ENCODE measurements at regions not wholly inside any gene's neighbourhood (a gene's known extent, or its start where the extent isn't known, plus 50 kb on each side); places are given as distances from the start of the nearest gene placed in this dataset.

DNA sequence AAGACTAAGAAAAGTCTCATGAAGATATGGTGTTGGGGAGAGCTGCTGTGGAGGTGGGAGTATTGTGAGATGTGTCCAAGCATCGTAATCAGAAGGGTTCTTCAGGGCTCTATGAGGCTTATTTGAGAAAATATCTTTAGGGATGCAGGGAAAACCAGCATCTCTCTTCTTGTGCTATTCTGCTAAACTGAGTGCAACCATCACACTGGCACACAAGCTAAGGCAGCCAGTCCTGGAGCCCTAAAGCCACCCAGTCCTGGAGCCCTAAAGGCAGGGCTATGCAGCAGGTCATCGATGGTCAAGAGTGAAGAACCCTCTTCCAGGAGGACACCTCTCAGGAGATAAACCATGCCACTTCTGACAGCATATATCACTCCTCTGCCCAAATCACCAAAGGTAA lies 445.2 kb upstream of the MIR17HG start:
- TF ChIP-seq NFE2L2 (IDR thresholded peaks at IDR 0.05; ENCODE audit: low read depth, low read length): no peak
- TF ChIP-seq MAZ (IDR thresholded peaks at IDR 0.05; ENCODE audit: borderline replicate concordance, low read depth, low read length): no peak
- TF ChIP-seq, protein P1, sequence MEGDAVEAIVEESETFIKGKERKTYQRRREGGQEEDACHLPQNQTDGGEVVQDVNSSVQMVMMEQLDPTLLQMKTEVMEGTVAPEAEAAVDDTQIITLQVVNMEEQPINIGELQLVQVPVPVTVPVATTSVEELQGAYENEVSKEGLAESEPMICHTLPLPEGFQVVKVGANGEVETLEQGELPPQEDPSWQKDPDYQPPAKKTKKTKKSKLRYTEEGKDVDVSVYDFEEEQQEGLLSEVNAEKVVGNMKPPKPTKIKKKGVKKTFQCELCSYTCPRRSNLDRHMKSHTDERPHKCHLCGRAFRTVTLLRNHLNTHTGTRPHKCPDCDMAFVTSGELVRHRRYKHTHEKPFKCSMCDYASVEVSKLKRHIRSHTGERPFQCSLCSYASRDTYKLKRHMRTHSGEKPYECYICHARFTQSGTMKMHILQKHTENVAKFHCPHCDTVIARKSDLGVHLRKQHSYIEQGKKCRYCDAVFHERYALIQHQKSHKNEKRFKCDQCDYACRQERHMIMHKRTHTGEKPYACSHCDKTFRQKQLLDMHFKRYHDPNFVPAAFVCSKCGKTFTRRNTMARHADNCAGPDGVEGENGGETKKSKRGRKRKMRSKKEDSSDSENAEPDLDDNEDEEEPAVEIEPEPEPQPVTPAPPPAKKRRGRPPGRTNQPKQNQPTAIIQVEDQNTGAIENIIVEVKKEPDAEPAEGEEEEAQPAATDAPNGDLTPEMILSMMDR (conservative IDR thresholded peaks at IDR 0.05; ENCODE audit: low read depth, low read length): no peak

All from IMR-90 (cell line).